ENCODE measurements at regions not wholly inside any gene's neighbourhood (a gene's known extent, or its start where the extent isn't known, plus 50 kb on each side); places are given as distances from the start of the nearest gene placed in this dataset.

GRCh38 chr10:85060944-85061343 lies 732.6 kb downstream of the CCSER2 start:
- H3K9me3 ChIP-seq (replicated peaks in 1 of 11) = peaks cover 11 to 22% (median 13%) of the 10 kb centered on the region in 11 experiments

DNA sequence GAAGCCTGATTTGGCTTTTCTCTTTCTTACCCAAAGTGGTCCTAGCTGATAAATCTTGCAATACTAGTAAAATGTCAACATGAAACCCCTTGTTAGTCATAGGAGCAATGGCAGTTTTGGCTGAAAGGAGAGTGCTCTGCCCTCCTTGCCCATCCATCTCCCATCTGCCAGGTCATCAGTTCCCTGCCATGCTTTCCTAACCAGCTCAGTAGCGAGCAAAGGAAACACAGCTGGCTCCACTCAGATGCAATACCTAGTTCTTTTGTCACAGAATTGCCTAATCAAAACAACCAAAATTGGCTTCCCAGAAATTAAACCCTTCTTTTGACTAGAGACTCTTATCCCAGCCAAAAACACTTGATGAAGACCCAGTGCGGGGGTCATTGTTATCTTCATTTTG lies 733.0 kb downstream of the CCSER2 start:
- no peaks in the 10 kb centered on the region for H3K27me3 ChIP-seq
- no peak overlapping the region for H3K9ac ChIP-seq
- H4K20me1 ChIP-seq = no peaks in the 10 kb centered on the region
- H3K4me3 ChIP-seq = no peak overlapping the region
- H3K4me1 ChIP-seq = no peaks in the 10 kb centered on the region
- peaks cover 6 to 18% (median 8%) of the 10 kb centered on the region in 11 experiments for H3K9me3 ChIP-seq (replicated peaks in 1 of 11)
- no peak for TF ChIP-seq Cebpa-rat (IDR thresholded peaks at IDR 0.05)
- no peak overlapping the region for H3K4me2 ChIP-seq
- no peaks in the 10 kb centered on the region for H3K36me3 ChIP-seq
- H3K27ac ChIP-seq = no peak overlapping the region

More at GRCh38 chr10:85060944-85061343, 732.6 kb downstream of the CCSER2 start:
- Histone ChIP-seq H3K4me2 (no peak overlapping the region), H4K20me1 (no peaks in the 10 kb centered on the region), H3K4me1 (no peaks in the 10 kb centered on the region), H3K9ac (no peak overlapping the region), H3K36me3 (no peaks in the 10 kb centered on the region), H3K4me3 (no peak overlapping the region), H3K27me3 (no peaks in the 10 kb centered on the region), H3K27ac (no peak overlapping the region)
- no peak for TF ChIP-seq Cebpa-rat (IDR thresholded peaks at IDR 0.05)

- peaks cover 0 to 7% (median 0%) of the 10 kb centered on the region in 11 experiments; a peak in 2 of 22 replicates for H3K9me3 ChIP-seq (replicated peaks in 1 of 11)
- H4K20me1 ChIP-seq = no peaks in the 10 kb centered on the region
- no peak for TF ChIP-seq Cebpa-rat (IDR thresholded peaks at IDR 0.05)
- no peak overlapping the region for H3K27ac ChIP-seq
- H3K4me3 ChIP-seq = no peak overlapping the region
- H3K27me3 ChIP-seq = no peaks in the 10 kb centered on the region
- no peaks in the 10 kb centered on the region for H3K4me1 ChIP-seq
- H3K4me2 ChIP-seq = no peak overlapping the region
- no peaks in the 10 kb centered on the region for H3K36me3 ChIP-seq
- H3K9ac ChIP-seq = no peak overlapping the region
These were observed 739.6 kb downstream of the CCSER2 start for GRCh38 chr10:85067955-85068354.

- Histone ChIP-seq H3K27me3 (no peaks in the 10 kb centered on the region), H3K27ac (no peak overlapping the region), H3K4me1 (no peaks in the 10 kb centered on the region), H3K4me3 (no peak overlapping the region), H3K4me2 (no peak overlapping the region), H3K9ac (no peak overlapping the region), H3K36me3 (no peaks in the 10 kb centered on the region), H4K20me1 (no peaks in the 10 kb centered on the region), H3K9me3 (replicated peaks in 1 of 11) (no peaks in the 10 kb centered on the region)
- no peak for TF ChIP-seq Cebpa-rat (IDR thresholded peaks at IDR 0.05)
These were observed 752.5 kb downstream of the CCSER2 start for GRCh38 chr10:85080934-85081333.

DNA sequence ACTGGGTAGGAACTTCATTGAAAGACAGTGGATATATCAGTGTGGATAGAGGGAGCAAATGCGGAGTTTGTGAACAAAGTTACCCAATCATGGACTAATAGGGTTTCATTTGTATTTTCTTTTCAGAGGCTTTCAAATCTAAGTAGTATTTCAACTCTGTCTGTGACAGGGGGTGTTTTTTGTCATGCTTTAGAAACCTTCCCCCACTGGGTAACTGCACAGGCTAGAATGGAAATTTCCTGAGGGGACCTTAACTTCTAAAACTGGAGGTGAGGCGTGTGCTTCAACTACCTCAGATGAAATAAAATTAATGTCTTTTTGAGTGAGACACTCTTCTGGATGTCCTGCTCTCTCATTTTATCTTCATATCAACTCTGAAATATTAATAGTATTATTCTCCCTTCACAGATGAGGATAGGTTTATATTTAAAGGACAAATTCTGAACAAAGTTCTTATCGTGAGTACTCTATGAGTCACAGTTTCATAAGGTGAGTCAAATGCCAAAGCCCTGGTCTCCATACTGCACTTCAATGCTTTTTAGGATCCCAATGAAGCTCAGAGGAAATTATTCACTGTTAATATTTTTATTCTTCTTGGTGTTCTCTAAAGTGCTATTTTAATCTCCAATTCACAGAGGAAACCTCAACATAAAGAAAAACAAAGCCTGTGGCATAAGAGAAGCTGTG lies 770.6 kb downstream of the CCSER2 start:
- no peaks in the 10 kb centered on the region for H3K9me3 ChIP-seq (replicated peaks in 1 of 11)
- no peak overlapping the region for H3K9ac ChIP-seq
- no peaks in the 10 kb centered on the region for H3K4me1 ChIP-seq
- no peaks in the 10 kb centered on the region for H3K36me3 ChIP-seq
- TF ChIP-seq Cebpa-rat (IDR thresholded peaks at IDR 0.05) = no peak
- no peaks in the 10 kb centered on the region for H4K20me1 ChIP-seq
- H3K27ac ChIP-seq = no peak overlapping the region
- no peaks in the 10 kb centered on the region for H3K27me3 ChIP-seq
- H3K4me3 ChIP-seq = no peak overlapping the region
- no peak overlapping the region for H3K4me2 ChIP-seq

DNA sequence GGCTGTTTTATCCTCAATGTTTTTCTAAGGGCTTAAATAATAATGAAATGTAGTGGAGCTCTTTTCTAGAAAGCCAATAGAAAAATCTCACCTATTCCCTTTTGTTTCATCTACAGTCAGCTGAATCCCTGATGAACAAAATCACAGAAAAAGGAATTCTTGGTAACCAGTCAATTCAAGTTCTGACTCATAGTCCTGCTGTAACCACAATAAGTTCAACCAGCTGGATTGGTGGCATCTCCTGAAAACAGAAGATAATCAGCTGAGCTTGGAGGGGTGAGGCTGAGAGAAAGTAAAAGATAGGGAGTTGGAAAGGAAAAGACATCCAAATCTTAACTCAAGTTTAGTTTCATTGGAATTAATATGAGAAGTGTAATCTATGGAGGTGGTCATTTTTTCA lies 772.1 kb downstream of the CCSER2 start:
- H4K20me1 ChIP-seq = no peaks in the 10 kb centered on the region
- no peaks in the 10 kb centered on the region for H3K4me1 ChIP-seq
- no peaks in the 10 kb centered on the region for H3K9me3 ChIP-seq (replicated peaks in 1 of 11)
- no peak overlapping the region for H3K4me3 ChIP-seq
- H3K27ac ChIP-seq = no peak overlapping the region
- no peak overlapping the region for H3K4me2 ChIP-seq
- no peak for TF ChIP-seq Cebpa-rat (IDR thresholded peaks at IDR 0.05)
- no peak overlapping the region for H3K9ac ChIP-seq
- no peaks in the 10 kb centered on the region for H3K36me3 ChIP-seq
- H3K27me3 ChIP-seq = no peaks in the 10 kb centered on the region

- Histone ChIP-seq H3K36me3 (no peaks in the 10 kb centered on the region), H3K27me3 (no peaks in the 10 kb centered on the region), H3K27ac (no peak overlapping the region), H3K9me3 (replicated peaks in 1 of 11) (no peaks in the 10 kb centered on the region), H3K4me2 (no peak overlapping the region), H3K9ac (no peak overlapping the region), H3K4me1 (no peaks in the 10 kb centered on the region), H4K20me1 (no peaks in the 10 kb centered on the region), H3K4me3 (no peak overlapping the region)
- no peak for TF ChIP-seq Cebpa-rat (IDR thresholded peaks at IDR 0.05)
These were observed 777.3 kb downstream of the CCSER2 start for GRCh38 chr10:85105614-85106255.

DNA sequence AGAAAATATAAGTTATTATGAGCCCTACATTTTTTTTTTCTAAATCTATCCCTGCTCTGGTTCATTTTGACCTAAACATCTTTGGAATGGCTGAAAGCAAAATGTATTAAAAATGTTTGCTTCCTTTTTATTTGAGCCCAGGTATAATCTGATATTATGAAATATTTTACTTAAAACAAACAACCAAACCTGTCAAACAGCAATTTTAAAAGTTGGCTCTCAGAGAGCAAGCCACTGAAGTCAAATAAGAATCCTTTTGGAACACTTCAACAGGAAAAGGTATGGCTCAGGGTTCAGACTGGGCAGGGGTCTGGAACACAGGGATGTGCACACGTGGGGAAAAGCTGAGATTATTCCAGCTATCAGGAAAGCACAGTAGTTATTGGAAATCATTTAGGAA lies 782.9 kb downstream of the CCSER2 start:
- no peak overlapping the region for H3K9ac ChIP-seq
- no peaks in the 10 kb centered on the region for H3K36me3 ChIP-seq
- H3K4me2 ChIP-seq = no peak overlapping the region
- no peak for TF ChIP-seq Cebpa-rat (IDR thresholded peaks at IDR 0.05)
- no peak overlapping the region for H3K27ac ChIP-seq
- H4K20me1 ChIP-seq = no peaks in the 10 kb centered on the region
- no peaks in the 10 kb centered on the region for H3K27me3 ChIP-seq
- no peaks in the 10 kb centered on the region for H3K4me1 ChIP-seq
- H3K9me3 ChIP-seq (replicated peaks in 1 of 11) = no peaks in the 10 kb centered on the region
- no peak overlapping the region for H3K4me3 ChIP-seq

DNA sequence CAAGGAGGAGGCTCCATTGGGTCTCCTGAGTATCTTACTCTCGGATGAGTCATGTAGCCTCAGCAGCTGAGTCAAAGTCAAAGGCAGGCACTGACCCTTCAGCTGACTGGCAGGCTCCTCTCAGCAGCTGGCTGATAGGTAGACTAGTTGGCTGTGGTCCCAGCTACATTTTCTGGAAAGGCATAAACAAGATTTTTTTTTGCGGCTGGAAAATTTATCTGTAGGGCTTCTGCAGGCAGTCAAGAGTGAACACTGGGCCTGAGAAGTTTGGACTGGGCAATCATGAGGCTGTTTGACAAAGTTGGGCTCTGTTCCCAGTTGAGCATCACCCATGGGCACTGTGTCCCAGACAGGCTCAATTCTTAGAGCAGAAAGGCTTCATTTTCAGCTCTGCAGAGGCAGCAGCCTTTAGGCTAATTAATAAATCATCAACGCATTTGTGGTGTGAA lies 796.2 kb downstream of the CCSER2 start:
- no peak overlapping the region for H3K4me3 ChIP-seq
- no peak for TF ChIP-seq Cebpa-rat (IDR thresholded peaks at IDR 0.05)
- H3K4me1 ChIP-seq = no peaks in the 10 kb centered on the region
- H3K27me3 ChIP-seq = no peaks in the 10 kb centered on the region
- H3K9ac ChIP-seq = no peak overlapping the region
- no peaks in the 10 kb centered on the region for H4K20me1 ChIP-seq
- no peak overlapping the region for H3K27ac ChIP-seq
- H3K36me3 ChIP-seq = no peaks in the 10 kb centered on the region
- no peaks in the 10 kb centered on the region; a peak in 1 of 22 replicates for H3K9me3 ChIP-seq (replicated peaks in 1 of 11)
- no peak overlapping the region for H3K4me2 ChIP-seq

DNA sequence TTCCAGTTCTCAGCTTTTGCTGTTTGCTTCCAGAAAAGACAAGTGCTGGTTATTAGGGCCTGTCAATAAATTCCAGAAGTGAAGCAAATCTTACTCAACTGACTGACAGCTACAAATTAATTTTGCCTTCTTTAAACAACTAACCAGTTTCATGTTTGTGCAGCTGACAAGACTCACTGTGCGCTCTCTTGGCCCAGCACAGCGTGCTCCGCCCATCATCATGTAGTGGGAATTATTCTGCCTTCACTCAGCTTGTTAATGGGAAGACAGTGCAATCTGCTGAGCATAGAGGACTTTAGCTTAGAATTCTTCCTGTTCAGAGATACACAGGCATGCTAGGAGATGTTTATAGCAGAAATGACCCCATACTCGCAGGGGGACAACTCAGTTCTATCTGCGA lies 808.9 kb downstream of the CCSER2 start:
- no peaks in the 10 kb centered on the region for H4K20me1 ChIP-seq
- H3K27me3 ChIP-seq = no peaks in the 10 kb centered on the region
- no peaks in the 10 kb centered on the region for H3K4me1 ChIP-seq
- no peak overlapping the region for H3K4me2 ChIP-seq
- no peak overlapping the region for H3K9ac ChIP-seq
- H3K36me3 ChIP-seq = no peaks in the 10 kb centered on the region
- no peak for TF ChIP-seq Cebpa-rat (IDR thresholded peaks at IDR 0.05)
- no peak overlapping the region for H3K27ac ChIP-seq
- no peak overlapping the region for H3K4me3 ChIP-seq
- H3K9me3 ChIP-seq (replicated peaks in 1 of 11) = peaks cover 0 to 8% (median 3%) of the 10 kb centered on the region in 11 experiments; a peak in 6 of 22 replicates

Measured in BLaER1 treated with 17β-estradiol and CSF1 and Interleukin-3, amounts not matched to agents 10 nM and 100 nM (cell line).